IPS DF 6.9 (cell line): ENCODE measurements at regions not wholly inside any gene's neighbourhood (a gene's known extent, or its start where the extent isn't known, plus 50 kb on each side); places are given as distances from the start of the nearest gene placed in this dataset.

Experiments
- DNase-seq: peaks from one replicate; pipeline ENCODE4 v3.0.0-alpha.2; 2013; ENCODE audit warnings: low read depth, low spot score
- H3K27ac ChIP-seq: one replicate; pipeline ENCODE4 v1.5.1; 2013; ENCODE audit warnings: low read length, control low read depth
- H3K27me3 ChIP-seq: 2 replicates; pipeline ENCODE4 v1.6.1; 2013; ENCODE audit warnings: mild to moderate bottlenecking, low read length; ENCODE audit not compliant: control insufficient read depth, insufficient read depth
- H3K36me3 ChIP-seq: 2 replicates; pipeline ENCODE4 v1.6.1; 2013; ENCODE audit warnings: low read length; ENCODE audit not compliant: control insufficient read depth, insufficient read depth
- H3K4me1 ChIP-seq: 2 replicates; pipeline ENCODE4 v1.6.1; 2013; ENCODE audit warnings: low read length; ENCODE audit not compliant: control insufficient read depth, insufficient read depth
- H3K4me3 ChIP-seq: 2 replicates; pipeline ENCODE4 v1.5.1; 2013; ENCODE audit warnings: mild to moderate bottlenecking, low read length
- H3K9me3 ChIP-seq: 2 replicates; pipeline ENCODE4 v1.6.1; 2013; ENCODE audit warnings: low read length, inconsistent platforms; ENCODE audit not compliant: control insufficient read depth, insufficient read depth
- WGBS: extraction: QIAGEN DNeasy Blood & Tissue Kit; methylation state at CpG from one replicate; pipeline ENCODE4 v1.1.7; 2013; ENCODE audit warnings: mixed read lengths, missing lambda C conversion rate; ENCODE audit not compliant: insufficient read length, insufficient coverage; 5-methylcytosine and 5-hydroxymethylcytosine counted together

DNA sequence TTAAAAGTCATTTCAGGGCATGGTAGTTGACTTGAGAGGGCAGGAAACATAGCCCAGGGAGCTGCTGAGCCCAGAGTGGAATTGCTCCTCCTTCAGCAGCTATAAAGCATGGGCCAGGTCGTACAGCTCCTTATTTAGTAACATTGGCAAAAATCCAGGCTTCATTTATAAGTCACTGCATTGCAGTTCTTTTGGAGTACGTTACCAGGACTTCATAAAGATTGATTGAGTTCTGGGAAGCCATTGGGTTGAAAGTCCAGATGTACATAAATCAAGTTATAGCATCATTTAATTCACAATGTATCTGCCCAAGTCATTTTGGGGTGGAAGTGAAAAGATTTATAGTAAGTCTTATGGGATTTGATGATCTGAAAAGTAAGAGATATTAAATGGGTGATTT lies 53.0 kb upstream of the ANKEF1 start:
- H3K36me3 ChIP-seq, result no peaks in the 10 kb centered on the region
- H3K4me3 ChIP-seq, result no peak overlapping the region
- no peaks in the 10 kb centered on the region for H3K9me3 ChIP-seq
- H3K27ac ChIP-seq, result no peak overlapping the region
- H3K4me1 ChIP-seq, result no peaks in the 10 kb centered on the region
- H3K27me3 ChIP-seq, result no peaks in the 10 kb centered on the region
- DNase-seq, result no peak
- WGBS, result no CpG with 5 or more reads among the region's 2 CpGs

GRCh38 chr20:9978397-9979004 lies 56.3 kb upstream of the ANKEF1 start:
- Histone ChIP-seq H3K27me3 (no peaks in the 10 kb centered on the region), H3K4me3 (no peak overlapping the region), H3K27ac (no peak overlapping the region), H3K36me3 (no peaks in the 10 kb centered on the region), H3K9me3 (no peaks in the 10 kb centered on the region), H3K4me1 (no peaks in the 10 kb centered on the region)
- WGBS, result no CpG with 5 or more reads among the region's 6 CpGs
- DNase-seq, result peak; percentile 50

DNA sequence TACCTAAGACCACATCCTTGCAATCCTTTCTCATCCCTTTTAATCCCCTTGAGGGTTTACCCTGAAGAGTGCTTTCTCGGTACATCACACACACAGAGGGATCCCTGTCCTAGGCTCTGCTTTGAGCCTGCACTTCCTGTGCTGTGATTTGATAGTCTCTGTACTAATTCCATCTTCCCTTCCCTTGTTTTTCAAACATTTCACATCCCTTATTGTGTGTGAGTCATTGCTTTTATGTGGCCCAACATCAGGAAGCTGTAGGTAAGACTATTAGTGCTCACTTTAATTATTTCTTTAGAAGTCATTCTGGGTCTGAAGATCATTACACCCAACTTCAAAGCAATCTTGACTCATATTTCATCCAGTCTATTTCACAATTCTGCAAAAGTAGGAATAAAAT lies 57.2 kb upstream of the ANKEF1 start:
- H3K4me3 ChIP-seq, result no peak overlapping the region
- no peak for DNase-seq
- no peaks in the 10 kb centered on the region for H3K36me3 ChIP-seq
- no peaks in the 10 kb centered on the region for H3K9me3 ChIP-seq
- WGBS, result no CpG with 5 or more reads among the region's 1 CpG
- no peaks in the 10 kb centered on the region for H3K27me3 ChIP-seq
- no peak overlapping the region for H3K27ac ChIP-seq
- H3K4me1 ChIP-seq, result no peaks in the 10 kb centered on the region

GRCh38 chr20:9974324-9974723 lies 60.5 kb upstream of the ANKEF1 start:
- Histone ChIP-seq H3K36me3 (no peaks in the 10 kb centered on the region), H3K27me3 (no peaks in the 10 kb centered on the region), H3K4me1 (no peaks in the 10 kb centered on the region), H3K27ac (no peak overlapping the region), H3K9me3 (no peaks in the 10 kb centered on the region), H3K4me3 (no peak overlapping the region)
- no CpG with 5 or more reads among the region's 2 CpGs for WGBS
- DNase-seq, result no peak

DNA sequence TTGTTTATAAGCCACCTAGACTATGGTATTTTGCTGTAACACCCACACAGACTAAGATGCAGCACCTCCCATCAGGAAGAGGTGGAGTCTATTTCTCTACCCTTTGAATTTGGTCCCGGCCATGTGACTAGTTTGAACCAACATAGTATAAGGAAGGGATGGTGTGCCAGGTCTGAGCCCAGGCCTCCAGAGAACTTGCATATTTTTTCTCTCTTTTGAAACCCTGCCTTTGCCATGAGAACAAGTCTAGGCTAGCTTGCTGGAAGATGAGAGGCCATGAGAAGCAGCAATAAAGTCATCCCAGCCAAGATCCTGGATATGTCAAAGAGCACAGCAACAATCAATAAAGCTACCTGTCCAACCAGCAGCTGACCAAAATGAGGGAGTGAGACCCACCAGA lies 63.0 kb upstream of the ANKEF1 start:
- Histone ChIP-seq H3K4me3 (no peak overlapping the region), H3K27me3 (no peaks in the 10 kb centered on the region), H3K9me3 (no peaks in the 10 kb centered on the region), H3K4me1 (no peaks in the 10 kb centered on the region), H3K36me3 (no peaks in the 10 kb centered on the region), H3K27ac (no peak overlapping the region)
- WGBS, result no CpG with 5 or more reads among the region's 1 CpG
- no peak for DNase-seq

GRCh38 chr20:9969626-9970025 lies 65.2 kb upstream of the ANKEF1 start:
- WGBS, result no CpG with 5 or more reads among the region's 1 CpG
- Histone ChIP-seq H3K27ac (no peak overlapping the region), H3K9me3 (no peaks in the 10 kb centered on the region), H3K36me3 (no peaks in the 10 kb centered on the region), H3K27me3 (no peaks in the 10 kb centered on the region), H3K4me1 (no peaks in the 10 kb centered on the region), H3K4me3 (no peak overlapping the region)
- no peak for DNase-seq

GRCh38 chr20:9968015-9968414 lies 66.8 kb upstream of the ANKEF1 start:
- H3K27me3 ChIP-seq, result no peaks in the 10 kb centered on the region
- DNase-seq, result no peak
- H3K4me3 ChIP-seq, result no peak overlapping the region
- no peaks in the 10 kb centered on the region for H3K36me3 ChIP-seq
- WGBS, result no CpG with 5 or more reads among the region's 1 CpG
- no peaks in the 10 kb centered on the region for H3K9me3 ChIP-seq
- H3K4me1 ChIP-seq, result peaks cover 1% of the 10 kb centered on the region; the same call in 1 of the 2 replicates
- no peak overlapping the region for H3K27ac ChIP-seq

DNA sequence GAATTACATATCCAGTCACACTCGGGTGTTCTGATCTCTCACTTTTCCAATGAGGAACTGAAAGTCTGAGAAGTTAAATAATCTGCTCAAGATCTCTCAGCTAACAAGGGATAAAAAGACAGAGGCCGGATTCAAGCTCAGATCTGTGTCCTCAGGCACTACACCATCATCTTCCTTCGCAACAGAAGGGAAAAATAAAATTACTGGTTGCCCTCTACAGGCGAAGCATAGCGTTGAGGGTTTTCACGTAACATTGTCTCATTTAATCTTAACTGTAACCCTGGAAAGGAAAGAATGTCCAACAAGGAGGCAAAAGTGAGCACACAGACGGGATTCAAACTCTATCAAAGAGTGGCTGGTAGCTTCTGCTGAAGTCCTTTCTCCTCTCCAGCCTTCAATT lies 67.8 kb upstream of the ANKEF1 start:
- DNase-seq, result no peak
- whole genome bisulfite sequencing, result no CpG with 5 or more reads among the region's 7 CpGs
- no peaks in the 10 kb centered on the region for H3K9me3 ChIP-seq
- H3K4me3 ChIP-seq, result no peak overlapping the region
- H3K27ac ChIP-seq, result no peak overlapping the region
- H3K4me1 ChIP-seq, result peaks cover 2% of the 10 kb centered on the region; the same call in 1 of the 2 replicates
- H3K36me3 ChIP-seq, result no peaks in the 10 kb centered on the region
- no peaks in the 10 kb centered on the region for H3K27me3 ChIP-seq

- H3K27me3 ChIP-seq, result no peaks in the 10 kb centered on the region
- WGBS, result no CpG with 5 or more reads among the region's 4 CpGs
Measured at GRCh38 chr20:9963029-9963428, 71.8 kb upstream of the ANKEF1 start.

GRCh38 chr20:9958693-9959092 lies 76.1 kb upstream of the ANKEF1 start:
- Histone ChIP-seq H3K27ac (no peak overlapping the region), H3K9me3 (no peaks in the 10 kb centered on the region), H3K27me3 (no peaks in the 10 kb centered on the region), H3K4me1 (peaks cover 2% of the 10 kb centered on the region; the same call in 1 of the 2 replicates), H3K4me3 (no peak overlapping the region), H3K36me3 (no peaks in the 10 kb centered on the region)
- DNase-seq, result no peak

More at GRCh38 chr20:9963029-9963428, 71.8 kb upstream of the ANKEF1 start:
- Histone ChIP-seq H3K27ac (no peak overlapping the region), H3K36me3 (no peaks in the 10 kb centered on the region), H3K9me3 (no peaks in the 10 kb centered on the region), H3K4me1 (peaks cover 2% of the 10 kb centered on the region; the same call in 1 of the 2 replicates), H3K4me3 (no peak overlapping the region)
- DNase-seq, result no peak

GRCh38 chr20:9955646-9956045 lies 79.1 kb upstream of the ANKEF1 start:
- Histone ChIP-seq H3K4me1 (no peaks in the 10 kb centered on the region), H3K36me3 (no peaks in the 10 kb centered on the region), H3K27me3 (no peaks in the 10 kb centered on the region), H3K27ac (no peak overlapping the region), H3K9me3 (no peaks in the 10 kb centered on the region), H3K4me3 (no peak overlapping the region)
- DNase-seq, result no peak
- no CpG with 5 or more reads among the region's 3 CpGs for WGBS
